Ascending aorta (tissue), 2 donors: ENCODE measurements at regions not wholly inside any gene's neighbourhood (a gene's known extent, or its start where the extent isn't known, plus 50 kb on each side); places are given as distances from the start of the nearest gene placed in this dataset.

Experiments
- DNase-seq, 2 donors: peaks; one replicate each; pipeline ENCODE4 v3.0.0-alpha.2; 2019; ENCODE audit warnings: low spot score in 2 of 2
- H3K27ac ChIP-seq, 2 donors: fragments of 200-600 bp; sonication (generic); one replicate each; pipeline ENCODE4 v1.5.1; 2016 to 2017; ENCODE audit warnings: mild to moderate bottlenecking in 1 of 2
- H3K27me3 ChIP-seq: fragments of 200-600 bp; sonication (generic); one replicate; pipeline ENCODE4 v1.5.1; 2017
- H3K36me3 ChIP-seq, 2 donors: fragments of 200-600 bp; sonication (generic); one replicate each; pipeline ENCODE4 v1.5.1; 2016
- H3K4me1 ChIP-seq, 2 donors: fragments of 200-600 bp; sonication (generic); one replicate each; pipeline ENCODE4 v1.5.1; 2016 to 2017; ENCODE audit warnings: mild to moderate bottlenecking in 1 of 2
- H3K4me3 ChIP-seq, 2 donors: fragments of 200-600 bp; sonication (generic); one replicate each; pipeline ENCODE4 v1.5.1; 2016 to 2017; ENCODE audit warnings: mild to moderate bottlenecking in 1 of 2
- H3K9me3 ChIP-seq, 2 donors: fragments of 200-600 bp; sonication (generic); one replicate each; pipeline ENCODE4 v1.5.1; 2016
- intact Hi-C: fragments of 100-400 bp; cut with DNase I; formaldehyde crosslinking; loops from one replicate; pipeline ENCODE4 v1.15.1; 2023
- TF ChIP-seq, protein P1 (sequence below), 3 experiments: fragments of 200-600 bp in 2 of 3; fragments of 450-650 bp in 1 of 3; sonication (generic) in 2 of 3; IDR thresholded peaks; one replicate each; pipeline ENCODE4 v1.5.1; 2016 to 2019; ENCODE audit warnings: antibody characterized with exemption in 3 of 3, mild to moderate bottlenecking in 1 of 3, moderate library complexity in 1 of 3

DNA sequence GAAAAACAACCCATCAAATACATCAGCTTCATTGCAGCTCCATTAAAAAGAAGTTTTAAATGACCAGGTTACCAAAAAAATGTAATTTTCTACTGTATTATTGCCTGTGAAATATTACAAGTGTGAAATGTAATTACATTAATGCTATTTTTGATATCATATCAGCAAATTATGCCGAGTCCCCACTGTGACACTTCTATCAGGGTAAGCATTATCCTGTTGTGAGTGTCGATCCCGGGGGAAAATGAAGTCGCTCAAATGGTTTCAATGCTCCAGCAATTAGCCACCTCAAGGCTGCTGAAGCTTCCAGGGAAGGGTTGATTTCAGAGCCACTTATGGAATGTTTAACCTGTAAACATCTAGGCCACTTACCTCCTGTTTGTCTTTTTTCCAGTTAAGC, 70.4 kb downstream of the RCN1 start:
- TF ChIP-seq, protein P1, sequence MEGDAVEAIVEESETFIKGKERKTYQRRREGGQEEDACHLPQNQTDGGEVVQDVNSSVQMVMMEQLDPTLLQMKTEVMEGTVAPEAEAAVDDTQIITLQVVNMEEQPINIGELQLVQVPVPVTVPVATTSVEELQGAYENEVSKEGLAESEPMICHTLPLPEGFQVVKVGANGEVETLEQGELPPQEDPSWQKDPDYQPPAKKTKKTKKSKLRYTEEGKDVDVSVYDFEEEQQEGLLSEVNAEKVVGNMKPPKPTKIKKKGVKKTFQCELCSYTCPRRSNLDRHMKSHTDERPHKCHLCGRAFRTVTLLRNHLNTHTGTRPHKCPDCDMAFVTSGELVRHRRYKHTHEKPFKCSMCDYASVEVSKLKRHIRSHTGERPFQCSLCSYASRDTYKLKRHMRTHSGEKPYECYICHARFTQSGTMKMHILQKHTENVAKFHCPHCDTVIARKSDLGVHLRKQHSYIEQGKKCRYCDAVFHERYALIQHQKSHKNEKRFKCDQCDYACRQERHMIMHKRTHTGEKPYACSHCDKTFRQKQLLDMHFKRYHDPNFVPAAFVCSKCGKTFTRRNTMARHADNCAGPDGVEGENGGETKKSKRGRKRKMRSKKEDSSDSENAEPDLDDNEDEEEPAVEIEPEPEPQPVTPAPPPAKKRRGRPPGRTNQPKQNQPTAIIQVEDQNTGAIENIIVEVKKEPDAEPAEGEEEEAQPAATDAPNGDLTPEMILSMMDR (IDR thresholded peaks at IDR 0.05): no peak
- H3K27ac ChIP-seq: no peak overlapping the region
- no peaks in the 10 kb centered on the region for H3K27me3 ChIP-seq
- H3K9me3 ChIP-seq: no peaks in the 10 kb centered on the region
- intact Hi-C loops: no loop called here
- H3K4me1 ChIP-seq: no peaks in the 10 kb centered on the region
- no peaks in the 10 kb centered on the region for H3K36me3 ChIP-seq
- DNase-seq: no peak
- no peak overlapping the region for H3K4me3 ChIP-seq

DNA sequence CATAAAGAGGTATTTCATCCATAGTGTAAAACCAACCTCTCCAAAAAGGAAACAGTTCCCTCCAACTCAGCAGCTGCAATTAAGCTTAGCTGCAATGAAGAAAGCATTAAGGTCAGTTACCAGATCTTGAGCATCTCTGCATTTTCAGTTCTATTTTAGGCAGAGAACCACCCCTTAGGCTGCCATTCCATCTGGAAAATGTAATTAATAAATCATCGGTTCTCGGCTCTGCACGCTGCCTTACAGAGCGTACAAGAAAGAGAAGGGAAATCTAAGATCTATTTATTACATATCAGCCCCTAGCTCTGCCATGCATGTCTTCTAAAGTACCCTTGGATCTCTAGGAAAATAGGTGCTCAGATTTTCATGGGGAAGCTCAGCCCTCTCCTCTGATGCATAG, 71.5 kb downstream of the RCN1 start:
- TF ChIP-seq, protein P1 (IDR thresholded peaks at IDR 0.05): no peak
- no peak overlapping the region for H3K27ac ChIP-seq
- no peak overlapping the region for H3K4me3 ChIP-seq
- DNase-seq: no peak
- no peaks in the 10 kb centered on the region for H3K36me3 ChIP-seq
- intact Hi-C loops: no loop called here
- H3K27me3 ChIP-seq: no peaks in the 10 kb centered on the region
- H3K4me1 ChIP-seq: no peaks in the 10 kb centered on the region
- no peaks in the 10 kb centered on the region for H3K9me3 ChIP-seq

DNA sequence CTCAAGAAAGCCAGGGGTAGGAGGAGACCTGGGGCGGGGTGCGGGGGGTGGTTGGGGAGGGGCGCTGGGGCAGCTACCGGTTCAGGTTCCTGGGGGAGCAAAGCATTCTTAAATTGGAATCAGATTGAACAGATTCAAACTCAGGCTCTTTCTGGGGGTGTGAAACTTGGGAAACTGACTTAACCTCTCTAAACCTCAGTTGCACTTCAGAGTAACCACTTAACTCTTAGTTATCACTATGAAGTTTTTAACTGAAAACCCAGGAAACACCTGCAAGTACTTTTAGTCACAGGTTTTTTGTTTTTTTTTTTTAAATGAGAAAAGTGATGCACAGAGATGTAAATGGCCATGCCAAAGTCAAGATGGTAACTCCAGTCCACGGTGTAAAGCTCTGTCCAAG, 72.0 kb downstream of the RCN1 start:
- Histone ChIP-seq H3K9me3 (no peaks in the 10 kb centered on the region), H3K27me3 (no peaks in the 10 kb centered on the region), H3K4me3 (no peak overlapping the region), H3K4me1 (no peaks in the 10 kb centered on the region), H3K27ac (no peak overlapping the region), H3K36me3 (no peaks in the 10 kb centered on the region)
- TF ChIP-seq, protein P1 (IDR thresholded peaks at IDR 0.05): no peak
- DNase-seq: no peak
- intact Hi-C loops: no loop called here

DNA sequence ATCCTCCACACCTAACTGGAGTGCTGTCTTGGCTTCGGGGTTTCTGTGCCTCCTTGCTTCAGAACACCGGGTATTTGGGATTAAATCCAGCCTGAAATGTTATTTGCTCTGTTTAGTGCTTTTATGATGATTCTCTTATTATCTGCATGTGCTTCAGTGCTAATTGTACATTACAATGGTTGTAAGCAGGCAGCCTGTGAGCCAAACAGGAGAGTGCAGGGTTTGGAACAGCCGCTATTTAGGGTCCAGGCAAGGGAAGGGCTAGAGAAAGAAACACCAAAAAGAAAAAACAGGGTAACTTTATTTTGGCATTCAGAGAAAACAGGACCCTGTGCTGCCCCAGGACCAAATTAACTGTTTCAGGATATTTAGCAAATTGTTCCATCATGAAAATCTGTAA, 72.7 kb downstream of the RCN1 start:
- H3K36me3 ChIP-seq: no peaks in the 10 kb centered on the region
- no peaks in the 10 kb centered on the region for H3K27me3 ChIP-seq
- no peak overlapping the region for H3K27ac ChIP-seq
- H3K4me3 ChIP-seq: no peak overlapping the region
- intact Hi-C loops: no loop called here
- DNase-seq: no peak
- no peaks in the 10 kb centered on the region for H3K9me3 ChIP-seq
- no peaks in the 10 kb centered on the region for H3K4me1 ChIP-seq
- TF ChIP-seq, protein P1 (IDR thresholded peaks at IDR 0.05): no peak

DNA sequence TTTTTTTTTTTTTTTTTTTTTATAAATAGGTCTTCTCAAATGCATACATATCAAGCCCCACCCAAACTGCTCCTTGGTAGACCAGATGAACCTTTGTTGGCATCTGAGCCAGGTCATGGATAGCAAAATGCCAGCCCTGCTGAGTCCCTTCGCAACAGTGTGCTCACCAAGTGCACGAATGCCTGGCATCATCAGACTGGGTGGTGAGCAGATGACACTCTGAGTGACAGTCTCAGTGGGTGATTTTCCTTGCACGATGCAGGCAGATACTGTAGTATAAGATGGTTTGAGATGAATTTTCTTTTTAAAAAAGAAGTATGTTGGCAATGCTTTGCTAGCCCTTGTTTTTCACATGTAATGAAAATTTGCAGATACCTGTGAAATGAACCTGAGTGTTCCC, 74.0 kb downstream of the RCN1 start:
- H3K27me3 ChIP-seq: no peaks in the 10 kb centered on the region
- H3K4me1 ChIP-seq: no peaks in the 10 kb centered on the region
- no peaks in the 10 kb centered on the region for H3K36me3 ChIP-seq
- TF ChIP-seq, protein P1 (IDR thresholded peaks at IDR 0.05): no peak
- intact Hi-C loops: no loop called here
- no peaks in the 10 kb centered on the region for H3K9me3 ChIP-seq
- no peak overlapping the region for H3K4me3 ChIP-seq
- H3K27ac ChIP-seq: no peak overlapping the region
- no peak for DNase-seq

DNA sequence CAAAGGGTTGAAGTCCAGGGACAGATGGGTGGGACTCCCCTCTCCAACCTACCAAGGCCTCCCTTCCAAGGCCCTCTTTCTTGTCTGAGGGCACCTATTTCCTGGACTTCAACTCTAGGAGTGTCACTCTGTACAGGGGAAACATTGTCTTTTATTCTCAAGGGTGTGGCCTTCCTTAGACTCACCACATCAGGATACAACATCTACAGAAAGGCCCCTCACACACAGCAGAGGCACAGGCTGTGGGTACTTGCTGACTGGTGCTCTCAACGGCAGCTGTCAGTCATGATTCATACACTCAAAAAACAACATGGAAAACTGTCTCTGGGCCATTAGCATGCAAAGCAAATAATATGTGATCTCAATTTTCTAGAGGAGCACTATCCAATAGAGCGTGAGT, 78.0 kb downstream of the RCN1 start:
- H3K27me3 ChIP-seq: no peaks in the 10 kb centered on the region
- H3K4me3 ChIP-seq: no peak overlapping the region
- TF ChIP-seq, protein P1 (IDR thresholded peaks at IDR 0.05): no peak
- intact Hi-C loops: no loop called here
- no peaks in the 10 kb centered on the region for H3K4me1 ChIP-seq
- H3K27ac ChIP-seq: no peak overlapping the region
- H3K36me3 ChIP-seq: no peaks in the 10 kb centered on the region
- no peaks in the 10 kb centered on the region for H3K9me3 ChIP-seq
- no peak for DNase-seq
